Left forelimb (tissue), 1 donor: ENCODE measurements at regions not wholly inside any gene's neighbourhood (a gene's known extent, or its start where the extent isn't known, plus 50 kb on each side); places are given as distances from the start of the nearest gene placed in this dataset.
"Not testable (repeated sequence)": the region's sequence is repeated elsewhere in the genome, so short reads cannot be mapped to it uniquely, and the experiment has no call there.

Experiments used
- DNase-seq: peaks from one replicate; pipeline ENCODE4 v3.0.0-alpha.2; 2018; ENCODE audit warnings: low spot score

DNA sequence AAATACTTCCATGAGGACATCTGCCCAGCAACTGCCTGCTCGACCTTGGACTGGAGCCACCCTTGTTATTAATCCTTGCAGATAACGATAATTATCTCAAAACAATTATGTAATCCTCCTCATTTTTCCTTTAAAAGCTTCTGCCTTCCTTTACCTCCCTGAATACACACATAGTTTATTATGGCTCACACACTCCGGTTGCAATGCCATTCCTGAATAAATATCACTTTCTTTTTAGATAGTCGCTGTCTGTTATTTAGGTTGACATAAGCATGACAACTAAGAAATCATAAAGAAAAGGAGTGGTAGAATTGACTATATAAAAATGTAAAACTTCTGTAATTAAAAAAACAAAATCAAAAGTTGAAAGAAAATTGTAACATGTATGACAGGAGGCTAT, 64.8 kb downstream of the B4GALT7 start:
- DNase-seq: not testable (repeated sequence)

DNA sequence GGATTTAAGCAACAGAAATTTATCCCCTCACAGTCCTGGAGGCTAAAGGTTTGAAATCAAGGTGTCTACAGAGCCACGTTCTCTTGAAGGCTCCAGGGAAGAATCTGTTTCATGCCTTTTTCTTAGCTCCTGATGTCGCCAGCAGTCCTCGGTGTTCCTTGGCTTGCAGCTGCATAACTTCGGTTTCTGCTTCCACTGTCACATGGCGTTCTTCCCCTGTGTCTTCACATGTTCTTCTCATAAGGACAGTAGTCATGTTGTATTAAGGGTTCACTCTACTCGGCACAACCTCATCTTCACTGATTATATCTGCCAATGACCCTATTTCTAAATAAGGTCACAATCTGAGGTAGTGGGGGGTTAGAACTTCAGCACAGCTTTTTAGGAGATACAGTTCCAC, 65.2 kb downstream of the B4GALT7 start:
- DNase-seq: not testable (repeated sequence)

DNA sequence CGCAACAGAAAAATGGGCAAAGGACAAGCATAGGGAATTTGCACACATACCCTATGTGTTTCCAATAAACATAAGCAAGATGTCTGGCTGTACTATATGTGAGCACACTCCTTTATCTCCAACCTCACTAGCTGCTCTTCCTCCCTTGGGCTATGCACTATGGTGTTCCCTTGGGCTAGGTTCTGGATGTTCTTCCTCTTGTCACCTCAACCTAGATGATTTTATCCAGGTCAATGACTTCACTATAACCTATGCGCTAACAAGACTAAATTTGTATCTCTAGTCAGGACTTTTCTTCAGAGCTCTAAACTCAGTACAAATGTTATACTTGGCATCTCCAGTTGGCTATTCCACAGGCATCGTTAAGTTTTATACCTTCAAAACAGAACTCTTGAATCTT, 66.0 kb downstream of the B4GALT7 start:
- not testable (repeated sequence) for DNase-seq

DNA sequence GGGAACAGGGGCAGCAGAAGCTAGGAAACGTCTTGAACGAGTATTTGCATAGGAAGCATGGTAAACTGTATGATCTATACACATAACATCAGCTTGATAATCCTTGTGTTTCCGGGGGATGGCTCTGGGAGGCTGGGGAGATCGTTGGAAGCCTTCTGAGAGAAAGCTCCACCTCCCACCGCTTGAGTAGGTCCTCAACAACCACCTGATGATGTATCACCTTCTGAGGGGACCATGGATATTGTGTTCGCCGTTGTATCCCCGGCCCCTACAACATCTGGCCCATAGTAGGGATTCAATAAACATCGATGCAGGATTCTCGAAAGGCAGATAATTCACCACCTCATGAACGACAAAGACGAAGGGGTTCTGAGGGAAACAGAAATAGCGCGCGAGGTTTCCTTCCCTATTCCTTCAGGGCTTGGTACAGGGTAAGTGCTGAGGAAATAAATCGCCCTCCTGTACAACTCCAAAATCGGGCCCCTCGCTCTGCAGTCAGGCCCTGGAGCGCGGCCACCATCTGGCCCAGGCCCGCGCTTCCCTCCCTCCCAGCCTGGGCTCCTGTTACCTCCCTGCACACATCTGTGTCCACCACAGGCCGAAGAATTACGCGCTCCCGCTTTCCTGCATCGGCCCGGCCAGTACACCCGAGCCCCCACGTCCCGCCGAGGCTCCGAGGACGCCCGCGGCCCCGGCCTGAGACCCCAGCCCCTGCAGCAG, 71.3 kb downstream of the B4GALT7 start:
- DNase-seq: not testable (repeated sequence)

DNA sequence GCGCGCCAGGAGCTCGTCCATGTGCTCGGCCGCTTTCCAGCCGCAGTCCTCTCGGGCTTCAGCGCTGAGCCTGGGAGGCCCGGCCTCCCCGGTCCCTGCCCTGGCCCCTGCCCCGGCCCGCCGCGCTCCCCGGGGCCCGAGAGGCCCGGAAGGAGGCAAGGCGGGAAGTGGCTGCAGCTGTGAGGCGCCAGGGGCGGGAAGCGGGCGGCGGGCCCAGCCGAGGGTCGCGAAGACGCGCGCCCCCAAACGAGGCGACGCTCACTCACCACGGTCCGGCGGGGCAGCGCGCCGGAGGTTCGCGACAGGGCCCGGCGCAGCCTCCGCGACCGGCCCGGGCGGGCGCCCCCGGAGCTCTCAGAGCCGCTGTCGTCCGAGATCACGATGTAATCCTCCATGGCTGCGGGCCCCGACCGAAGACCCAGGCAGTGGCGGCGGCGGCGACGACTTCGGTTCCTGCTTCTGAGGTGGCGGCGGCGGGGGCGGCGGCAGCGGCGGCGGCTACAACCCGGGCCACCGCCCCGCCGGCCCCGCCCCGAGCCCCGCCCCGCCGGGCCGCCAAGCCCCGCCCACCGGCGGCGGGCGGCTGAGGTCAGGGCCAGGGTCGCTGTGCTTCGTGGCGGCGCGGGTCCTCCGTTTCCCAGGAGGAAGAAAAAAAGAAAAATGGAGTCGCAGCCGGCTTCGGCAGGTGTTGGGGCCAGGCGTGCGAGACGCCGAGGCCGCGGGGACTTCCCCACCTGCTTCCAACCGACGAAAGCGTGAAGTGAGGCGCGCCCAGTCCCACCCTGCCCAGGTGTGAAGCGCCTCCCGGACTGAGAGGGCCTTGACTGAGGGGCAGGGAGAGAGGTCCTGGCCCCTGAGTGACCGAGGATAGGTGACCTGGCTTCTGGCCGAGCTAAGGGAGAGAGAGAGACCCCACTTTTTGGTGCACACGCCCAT, 72.1 kb downstream of the B4GALT7 start:
- DNase-seq: peak; percentile 68
